OCI-LY7 (cell line): ENCODE measurements at regions not wholly inside any gene's neighbourhood (a gene's known extent, or its start where the extent isn't known, plus 50 kb on each side); places are given as distances from the start of the nearest gene placed in this dataset.

Source experiments
- BruUV-seq: library from RNA; stranded (reverse); fragments of 400-500 nt; replicated peaks from 2 replicates; lab custom pipeline; 2021; lab: Mats Ljungman, UMichigan
- CTCF ChIA-PET: fragments of 300-600 bp; sonication (Branson Sonifier 250); formaldehyde crosslinking; loops from one replicate; lab custom pipeline; 2022; ENCODE audit warnings: antibody characterized with exemption; ENCODE audit not compliant: unreplicated experiment; lab: Charles Lee
- POLR2A ChIA-PET: fragments of 300-600 bp; sonication (Branson Sonifier 250); formaldehyde crosslinking; loops from one replicate; lab custom pipeline; 2022; ENCODE audit warnings: antibody characterized with exemption; lab: Charles Lee
- DNase-seq: peaks from one replicate; pipeline ENCODE4 v3.0.0-alpha.2; 2015; ENCODE audit warnings: low spot score
- H2AFZ ChIP-seq: fragments of 200-600 bp; sonication (generic), shearing (Covaris generic); 2 replicates; pipeline ENCODE4 v1.6.1; 2014; ENCODE audit warnings: mild to moderate bottlenecking, antibody characterized with exemption, low read length, moderate library complexity
- H3K27ac ChIP-seq: fragments of 200-600 bp; sonication (generic); 2 replicates; pipeline ENCODE4 v1.5.1; 2014; ENCODE audit warnings: mixed run types, low read depth, mild to moderate bottlenecking, moderate library complexity, low read length, inconsistent platforms; ENCODE audit not compliant: poor library complexity, severe bottlenecking
- H3K36me3 ChIP-seq: fragments of 200-600 bp; sonication (generic); 2 replicates; pipeline ENCODE4 v1.6.1; 2014; ENCODE audit warnings: mild to moderate bottlenecking, antibody characterized with exemption, low read length, moderate library complexity, mixed read lengths; ENCODE audit not compliant: insufficient read depth
- H3K4me1 ChIP-seq: fragments of 200-600 bp; sonication (generic); 2 replicates; pipeline ENCODE4 v1.5.1; 2014; ENCODE audit warnings: mild to moderate bottlenecking, low read length; ENCODE audit not compliant: insufficient read depth, poor library complexity, severe bottlenecking
- H3K4me2 ChIP-seq: fragments of 200-600 bp; sonication (generic); 2 replicates; pipeline ENCODE4 v1.6.1; 2014; ENCODE audit warnings: mild to moderate bottlenecking, low read length
- H3K4me3 ChIP-seq: fragments of 200-600 bp; sonication (generic); 2 replicates; pipeline ENCODE4 v1.5.1; 2014; ENCODE audit warnings: mild to moderate bottlenecking, low read depth, low read length; ENCODE audit not compliant: poor library complexity, severe bottlenecking
- H3K79me2 ChIP-seq: fragments of 200-600 bp; sonication (generic); 2 replicates; pipeline ENCODE4 v1.6.1; 2016; ENCODE audit warnings: low read depth, mild to moderate bottlenecking, low read length, moderate library complexity, mixed read lengths; ENCODE audit not compliant: insufficient read depth
- H3K9me2 ChIP-seq: fragments of 200-600 bp; sonication (generic); 2 replicates; pipeline ENCODE4 v1.6.1; 2016; ENCODE audit warnings: mild to moderate bottlenecking, low read length, mixed read lengths; ENCODE audit not compliant: insufficient read depth
- H3K9me3 ChIP-seq: fragments of 200-600 bp; sonication (generic); 2 replicates; pipeline ENCODE4 v1.6.1; 2014; ENCODE audit warnings: mild to moderate bottlenecking, mixed run types, low read length, mixed read lengths
- H4K20me1 ChIP-seq: fragments of 200-600 bp; sonication (generic); 2 replicates; pipeline ENCODE4 v1.6.1; 2014; ENCODE audit warnings: mild to moderate bottlenecking, antibody characterized with exemption, low read length, moderate library complexity, mixed read lengths; ENCODE audit not compliant: insufficient read depth
- EZH2phosphoT487 ChIP-seq: fragments of 200-600 bp; sonication (generic); IDR thresholded peaks from 2 replicates; pipeline ENCODE4 v1.6.1; 2018; ENCODE audit warnings: low read depth, borderline replicate concordance, mild to moderate bottlenecking, mixed run types, antibody characterized with exemption, low read length, moderate library complexity, mixed read lengths
- intact Hi-C: fragments of 100-400 bp; cut with micrococcal nuclease; formaldehyde crosslinking; loops from one replicate; pipeline ENCODE4 v1.10.0; 2022; ENCODE audit not compliant: unreplicated experiment
- TF ChIP-seq, protein P1 (sequence below): fragments of 200-600 bp; sonication (generic); conservative IDR thresholded peaks from 2 replicates; pipeline ENCODE4 v1.5.1; 2014; ENCODE audit warnings: mild to moderate bottlenecking, antibody characterized with exemption, low read length, moderate library complexity, mixed read lengths

DNA sequence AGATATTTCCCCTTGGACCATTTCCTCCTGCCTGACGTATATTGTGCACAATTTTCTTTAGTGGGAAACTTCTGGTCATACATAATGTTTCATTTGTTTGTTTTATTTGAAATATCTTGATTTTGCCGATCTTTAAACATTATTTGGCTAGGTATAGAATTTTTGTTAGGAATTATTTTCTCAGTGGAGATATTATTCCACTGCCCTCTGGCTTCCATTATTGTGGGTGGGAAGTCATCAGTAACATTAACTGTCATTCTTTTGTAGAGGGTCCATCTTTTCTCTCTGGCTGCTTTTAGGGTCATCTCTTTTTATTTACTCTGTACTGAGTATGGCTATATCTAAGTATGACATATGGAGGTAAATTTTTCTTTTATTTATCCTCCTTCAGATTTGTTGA lies 135.5 kb upstream of the LIPC start:
- ChIA-PET CTCF (no interaction called here), POLR2A (no interaction called here)
- Histone ChIP-seq H3K4me2 (no peak overlapping the region), H4K20me1 (no peaks in the 10 kb centered on the region), H3K79me2 (no peaks in the 10 kb centered on the region), H3K36me3 (no peaks in the 10 kb centered on the region), H3K9me3 (peaks cover 16% of the 10 kb centered on the region), H2AFZ (no peak overlapping the region), H3K4me1 (peaks cover 7% of the 10 kb centered on the region), H3K27ac (no peak overlapping the region), H3K9me2 (no peaks in the 10 kb centered on the region), H3K4me3 (no peak overlapping the region)
- intact Hi-C loops = no loop called here
- DNase-seq = no peak
- no TSS peak for BruUV-seq
- TF ChIP-seq, protein P1, sequence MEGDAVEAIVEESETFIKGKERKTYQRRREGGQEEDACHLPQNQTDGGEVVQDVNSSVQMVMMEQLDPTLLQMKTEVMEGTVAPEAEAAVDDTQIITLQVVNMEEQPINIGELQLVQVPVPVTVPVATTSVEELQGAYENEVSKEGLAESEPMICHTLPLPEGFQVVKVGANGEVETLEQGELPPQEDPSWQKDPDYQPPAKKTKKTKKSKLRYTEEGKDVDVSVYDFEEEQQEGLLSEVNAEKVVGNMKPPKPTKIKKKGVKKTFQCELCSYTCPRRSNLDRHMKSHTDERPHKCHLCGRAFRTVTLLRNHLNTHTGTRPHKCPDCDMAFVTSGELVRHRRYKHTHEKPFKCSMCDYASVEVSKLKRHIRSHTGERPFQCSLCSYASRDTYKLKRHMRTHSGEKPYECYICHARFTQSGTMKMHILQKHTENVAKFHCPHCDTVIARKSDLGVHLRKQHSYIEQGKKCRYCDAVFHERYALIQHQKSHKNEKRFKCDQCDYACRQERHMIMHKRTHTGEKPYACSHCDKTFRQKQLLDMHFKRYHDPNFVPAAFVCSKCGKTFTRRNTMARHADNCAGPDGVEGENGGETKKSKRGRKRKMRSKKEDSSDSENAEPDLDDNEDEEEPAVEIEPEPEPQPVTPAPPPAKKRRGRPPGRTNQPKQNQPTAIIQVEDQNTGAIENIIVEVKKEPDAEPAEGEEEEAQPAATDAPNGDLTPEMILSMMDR = no peak
- TF ChIP-seq EZH2phosphoT487 = no peak

GRCh38 chr15:58297639-58298038 lies 134.2 kb upstream of the LIPC start:
- Histone ChIP-seq H3K79me2 (no peaks in the 10 kb centered on the region), H3K4me3 (no peak overlapping the region), H3K9me2 (no peaks in the 10 kb centered on the region), H3K27ac (no peak overlapping the region), H3K4me2 (no peak overlapping the region), H3K36me3 (no peaks in the 10 kb centered on the region), H3K4me1 (peaks cover 7% of the 10 kb centered on the region), H4K20me1 (no peaks in the 10 kb centered on the region), H3K9me3 (peaks cover 16% of the 10 kb centered on the region), H2AFZ (no peak overlapping the region)
- BruUV-seq = no TSS peak
- ChIA-PET CTCF (no interaction called here), POLR2A (interaction anchor here (0.6 kb wide), 1 partner anchor 16 kb away, joined by 3 read pairs; no protein-coding TSS in a partner anchor)
- intact Hi-C loops = no loop called here
- no peak for DNase-seq
- TF ChIP-seq EZH2phosphoT487 = no peak
- TF ChIP-seq, protein P1 = no peak

GRCh38 chr15:58298879-58299850 lies 132.6 kb upstream of the LIPC start:
- Histone ChIP-seq H4K20me1 (no peaks in the 10 kb centered on the region), H3K27ac (no peak overlapping the region), H3K36me3 (no peaks in the 10 kb centered on the region), H3K4me1 (peaks cover 7% of the 10 kb centered on the region), H3K4me2 (no peak overlapping the region), H2AFZ (no peak overlapping the region), H3K9me2 (no peaks in the 10 kb centered on the region), H3K79me2 (no peaks in the 10 kb centered on the region), H3K9me3 (peaks cover 16% of the 10 kb centered on the region), H3K4me3 (no peak overlapping the region)
- no peak for DNase-seq
- ChIA-PET CTCF (no interaction called here), POLR2A (no interaction called here)
- no TSS peak for BruUV-seq
- intact Hi-C loops = no loop called here
- no peak for TF ChIP-seq EZH2phosphoT487
- TF ChIP-seq, protein P1 = no peak
